Ascending aorta (tissue), 2 donors: ENCODE measurements at regions not wholly inside any gene's neighbourhood (a gene's known extent, or its start where the extent isn't known, plus 50 kb on each side); places are given as distances from the start of the nearest gene placed in this dataset.

Experiments
- DNase-seq, 2 donors: peaks; one replicate each; pipeline ENCODE4 v3.0.0-alpha.2; 2019; ENCODE audit warnings: low spot score in 2 of 2
- H3K27ac ChIP-seq, 2 donors: fragments of 200-600 bp; sonication (generic); one replicate each; pipeline ENCODE4 v1.5.1; 2016 to 2017; ENCODE audit warnings: mild to moderate bottlenecking in 1 of 2
- H3K27me3 ChIP-seq: fragments of 200-600 bp; sonication (generic); one replicate; pipeline ENCODE4 v1.5.1; 2017
- H3K36me3 ChIP-seq, 2 donors: fragments of 200-600 bp; sonication (generic); one replicate each; pipeline ENCODE4 v1.5.1; 2016
- H3K4me1 ChIP-seq, 2 donors: fragments of 200-600 bp; sonication (generic); one replicate each; pipeline ENCODE4 v1.5.1; 2016 to 2017; ENCODE audit warnings: mild to moderate bottlenecking in 1 of 2
- H3K4me3 ChIP-seq, 2 donors: fragments of 200-600 bp; sonication (generic); one replicate each; pipeline ENCODE4 v1.5.1; 2016 to 2017; ENCODE audit warnings: mild to moderate bottlenecking in 1 of 2
- H3K9me3 ChIP-seq, 2 donors: fragments of 200-600 bp; sonication (generic); one replicate each; pipeline ENCODE4 v1.5.1; 2016
- intact Hi-C: fragments of 100-400 bp; cut with DNase I; formaldehyde crosslinking; loops from one replicate; pipeline ENCODE4 v1.15.1; 2023
- TF ChIP-seq, protein P1 (sequence below), 3 experiments: fragments of 200-600 bp in 2 of 3; fragments of 450-650 bp in 1 of 3; sonication (generic) in 2 of 3; IDR thresholded peaks; one replicate each; pipeline ENCODE4 v1.5.1; 2016 to 2019; ENCODE audit warnings: antibody characterized with exemption in 3 of 3, mild to moderate bottlenecking in 1 of 3, moderate library complexity in 1 of 3

DNA sequence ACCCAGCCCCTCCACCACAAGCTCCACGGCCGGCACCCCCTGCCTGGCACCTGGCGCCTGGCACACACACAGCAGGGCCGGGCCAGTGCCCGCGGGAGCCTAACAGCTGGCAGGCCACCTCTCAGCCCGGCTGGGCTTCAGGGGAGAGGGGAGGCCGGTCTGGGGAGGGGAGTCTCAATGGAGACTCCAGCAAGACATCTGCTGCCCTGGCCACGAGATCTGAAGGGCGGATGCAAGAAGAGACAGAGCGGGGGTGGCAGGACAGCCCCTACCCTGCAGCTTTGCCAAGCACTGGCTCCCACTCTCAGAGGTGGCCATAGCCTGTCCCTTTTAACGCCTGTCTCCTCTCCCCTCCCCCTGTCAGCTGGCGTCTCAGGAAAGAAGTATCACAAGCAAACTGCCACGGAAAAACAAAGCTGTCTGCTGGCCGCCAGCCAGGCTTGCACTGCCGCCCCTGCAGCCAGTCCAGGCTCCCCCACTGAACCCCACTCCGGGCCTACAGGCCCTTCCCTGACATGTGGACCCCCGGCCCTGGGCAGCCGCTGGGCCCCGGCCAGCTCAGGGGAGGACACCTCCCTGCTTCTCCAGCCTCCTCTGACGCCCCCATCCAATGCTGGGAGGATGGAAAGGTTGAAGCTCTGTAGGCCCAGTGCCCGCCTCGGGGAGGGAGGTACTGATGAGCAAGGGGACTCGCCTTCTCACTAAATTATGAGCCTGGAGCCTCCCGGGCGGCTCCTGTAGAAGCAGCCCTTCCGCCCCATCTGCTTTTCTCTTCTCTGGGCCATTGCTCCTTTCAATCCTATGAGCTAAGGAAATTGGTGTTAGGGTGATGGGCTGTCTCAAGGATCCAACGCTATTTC, 178.4 kb downstream of the ARHGAP12 start:
- H3K9me3 ChIP-seq = no peaks in the 10 kb centered on the region
- H3K4me1 ChIP-seq = peaks cover 12 to 14% of the 10 kb centered on the region in 2 donors
- H3K36me3 ChIP-seq = no peaks in the 10 kb centered on the region
- TF ChIP-seq, protein P1, sequence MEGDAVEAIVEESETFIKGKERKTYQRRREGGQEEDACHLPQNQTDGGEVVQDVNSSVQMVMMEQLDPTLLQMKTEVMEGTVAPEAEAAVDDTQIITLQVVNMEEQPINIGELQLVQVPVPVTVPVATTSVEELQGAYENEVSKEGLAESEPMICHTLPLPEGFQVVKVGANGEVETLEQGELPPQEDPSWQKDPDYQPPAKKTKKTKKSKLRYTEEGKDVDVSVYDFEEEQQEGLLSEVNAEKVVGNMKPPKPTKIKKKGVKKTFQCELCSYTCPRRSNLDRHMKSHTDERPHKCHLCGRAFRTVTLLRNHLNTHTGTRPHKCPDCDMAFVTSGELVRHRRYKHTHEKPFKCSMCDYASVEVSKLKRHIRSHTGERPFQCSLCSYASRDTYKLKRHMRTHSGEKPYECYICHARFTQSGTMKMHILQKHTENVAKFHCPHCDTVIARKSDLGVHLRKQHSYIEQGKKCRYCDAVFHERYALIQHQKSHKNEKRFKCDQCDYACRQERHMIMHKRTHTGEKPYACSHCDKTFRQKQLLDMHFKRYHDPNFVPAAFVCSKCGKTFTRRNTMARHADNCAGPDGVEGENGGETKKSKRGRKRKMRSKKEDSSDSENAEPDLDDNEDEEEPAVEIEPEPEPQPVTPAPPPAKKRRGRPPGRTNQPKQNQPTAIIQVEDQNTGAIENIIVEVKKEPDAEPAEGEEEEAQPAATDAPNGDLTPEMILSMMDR (IDR thresholded peaks at IDR 0.05) = no peak
- no peak for DNase-seq
- H3K27me3 ChIP-seq = no peaks in the 10 kb centered on the region
- H3K27ac ChIP-seq = peak overlapping the region; percentile 12 to 56
- intact Hi-C loops = no loop called here
- peak overlapping the region in 1 of 2 donors; percentile 27 for H3K4me3 ChIP-seq

- Histone ChIP-seq H3K4me1 (peaks cover 12 to 14% of the 10 kb centered on the region in 2 donors), H3K9me3 (no peaks in the 10 kb centered on the region), H3K36me3 (no peaks in the 10 kb centered on the region), H3K27ac (peak overlapping the region in 1 of 2 donors; percentile 14), H3K4me3 (no peak overlapping the region), H3K27me3 (no peaks in the 10 kb centered on the region)
- DNase-seq = no peak
- intact Hi-C loops = no loop called here
- TF ChIP-seq, protein P1 (IDR thresholded peaks at IDR 0.05) = no peak
These were observed 179.3 kb downstream of the ARHGAP12 start for GRCh38 chr10:31749301-31749700.

DNA sequence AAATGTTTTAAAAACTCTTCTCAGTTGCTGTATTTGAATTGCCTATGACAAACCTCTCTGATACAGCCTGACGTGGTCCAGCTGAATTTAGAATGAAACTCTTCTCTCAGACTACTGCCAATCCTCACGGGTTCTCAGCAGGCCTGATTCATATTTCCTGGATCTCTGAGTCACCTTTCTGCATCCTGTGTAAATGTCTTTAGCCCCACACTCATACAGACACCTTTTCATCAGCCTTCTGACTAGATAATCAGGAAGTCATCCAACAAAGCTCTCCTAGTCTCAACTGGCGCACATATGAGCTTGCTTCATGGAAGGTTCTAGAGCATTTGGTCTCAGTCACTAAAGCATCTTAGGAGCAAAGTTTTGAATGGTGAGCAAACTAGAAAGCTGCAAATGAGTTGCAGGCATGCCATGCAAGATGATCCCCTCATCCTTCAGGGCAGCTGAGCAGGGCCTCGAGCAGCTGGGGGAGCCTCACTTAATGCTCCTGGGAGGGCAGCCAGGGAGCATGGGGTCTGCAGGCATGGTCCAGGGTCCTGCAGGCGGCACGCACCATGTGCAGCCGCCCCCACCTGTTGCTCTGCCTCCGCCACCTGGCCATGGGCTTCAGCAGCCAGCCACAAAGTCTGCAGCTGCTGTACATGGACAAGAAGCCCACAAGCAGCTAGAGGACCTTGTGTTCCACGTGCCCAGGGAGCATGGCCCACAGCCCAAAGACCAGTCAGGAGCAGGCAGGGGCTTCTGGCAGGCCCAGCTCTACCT, 182.8 kb downstream of the ARHGAP12 start:
- Histone ChIP-seq H3K9me3 (no peaks in the 10 kb centered on the region), H3K27me3 (no peaks in the 10 kb centered on the region), H3K27ac (peak overlapping the region in 1 of 2 donors; percentile 45), H3K36me3 (no peaks in the 10 kb centered on the region), H3K4me3 (no peak overlapping the region), H3K4me1 (peaks cover 12 to 14% of the 10 kb centered on the region in 2 donors)
- DNase-seq = no peak
- intact Hi-C loops = no loop called here
- TF ChIP-seq, protein P1 (IDR thresholded peaks at IDR 0.05) = no peak

GRCh38 chr10:31744025-31744424, 184.6 kb downstream of the ARHGAP12 start:
- Histone ChIP-seq H3K9me3 (no peaks in the 10 kb centered on the region), H3K27me3 (no peaks in the 10 kb centered on the region), H3K4me3 (no peak overlapping the region), H3K4me1 (peaks cover under 1 to 2% of the 10 kb centered on the region in 2 donors), H3K27ac (no peak overlapping the region), H3K36me3 (no peaks in the 10 kb centered on the region)
- TF ChIP-seq, protein P1 (IDR thresholded peaks at IDR 0.05) = no peak
- no peak for DNase-seq
- intact Hi-C loops = no loop called here

DNA sequence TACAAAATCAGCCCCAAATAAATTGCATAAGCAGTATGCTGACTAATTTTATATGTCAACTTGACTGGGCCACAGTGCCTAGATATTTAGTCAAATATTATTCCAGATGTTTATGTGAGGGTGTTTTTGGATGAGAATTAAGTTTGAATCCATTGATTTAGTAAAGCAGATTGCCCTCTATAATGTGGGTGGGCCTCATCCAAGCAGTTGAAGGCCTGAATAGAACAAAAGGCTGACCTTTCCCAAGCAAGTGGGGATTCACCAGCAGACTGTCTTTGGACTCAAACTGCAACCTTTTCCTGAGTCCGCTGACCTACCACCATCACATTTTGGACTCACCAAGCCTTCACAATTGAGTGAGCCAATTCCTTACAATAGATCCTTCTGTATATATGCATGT, 186.4 kb downstream of the ARHGAP12 start:
- H3K4me3 ChIP-seq = no peak overlapping the region
- no peak for DNase-seq
- H3K36me3 ChIP-seq = no peaks in the 10 kb centered on the region
- H3K27ac ChIP-seq = no peak overlapping the region
- TF ChIP-seq, protein P1 (IDR thresholded peaks at IDR 0.05) = no peak
- no peaks in the 10 kb centered on the region for H3K9me3 ChIP-seq
- H3K4me1 ChIP-seq = peaks cover 0 to 2% of the 10 kb centered on the region in 2 donors
- intact Hi-C loops = no loop called here
- no peaks in the 10 kb centered on the region for H3K27me3 ChIP-seq
